ENCODE measurements at regions not wholly inside any gene's neighbourhood (a gene's known extent, or its start where the extent isn't known, plus 50 kb on each side); places are given as distances from the start of the nearest gene placed in this dataset.

GRCh38 chr14:89658977-89659670 is 242.1 kb upstream of the FOXN3 start:
- no peak for DNase-seq

- DNase-seq: no peak
Observed at GRCh38 chr14:89657014-89657413, 240.0 kb upstream of the FOXN3 start.

GRCh38 chr14:89654998-89655397 is 238.0 kb upstream of the FOXN3 start:
- no peak for DNase-seq

GRCh38 chr14:89652352-89652751 is 235.3 kb upstream of the FOXN3 start:
- no peak for DNase-seq

- no peak for DNase-seq
Observed at GRCh38 chr14:89651805-89652204, 234.8 kb upstream of the FOXN3 start.

GRCh38 chr14:89650077-89650978 is 233.3 kb upstream of the FOXN3 start:
- peak; percentile 45 for DNase-seq

GRCh38 chr14:89649451-89650075 is 232.5 kb upstream of the FOXN3 start:
- DNase-seq: no peak

- DNase-seq: no peak
Observed at GRCh38 chr14:89648924-89649323, 231.9 kb upstream of the FOXN3 start.

- DNase-seq: no peak
Observed at GRCh38 chr14:89648510-89648909, 231.5 kb upstream of the FOXN3 start.

- no peak for DNase-seq
Observed at GRCh38 chr14:89646971-89647370, 229.9 kb upstream of the FOXN3 start.

- DNase-seq: no peak
Observed at GRCh38 chr14:89644641-89645040, 227.6 kb upstream of the FOXN3 start.

- peak; percentile 84 for DNase-seq
Observed at GRCh38 chr14:89641495-89642175, 224.6 kb upstream of the FOXN3 start.

- DNase-seq: no peak
Observed at GRCh38 chr14:89640141-89640540, 223.1 kb upstream of the FOXN3 start.

GRCh38 chr14:89639687-89640086 is 222.7 kb upstream of the FOXN3 start:
- peak; percentile 25 for DNase-seq

GRCh38 chr14:89638891-89639290 is 221.9 kb upstream of the FOXN3 start:
- no peak for DNase-seq

GRCh38 chr14:89637581-89637980 is 220.5 kb upstream of the FOXN3 start:
- DNase-seq: no peak

GRCh38 chr14:89635615-89636014 is 218.6 kb upstream of the FOXN3 start:
- DNase-seq: no peak

GRCh38 chr14:89634037-89634436 is 217.0 kb upstream of the FOXN3 start:
- DNase-seq: no peak

- no peak for DNase-seq
Observed at GRCh38 chr14:89630101-89630829, 213.2 kb upstream of the FOXN3 start.

GRCh38 chr14:89629383-89629782 is 212.3 kb upstream of the FOXN3 start:
- no peak for DNase-seq

GRCh38 chr14:89628521-89628920 is 211.5 kb upstream of the FOXN3 start:
- DNase-seq: no peak

GRCh38 chr14:89626233-89626806 is 209.3 kb upstream of the FOXN3 start:
- DNase-seq: no peak
